Panc1 (cell line): ENCODE measurements at regions not wholly inside any gene's neighbourhood (a gene's known extent, or its start where the extent isn't known, plus 50 kb on each side); places are given as distances from the start of the nearest gene placed in this dataset.
A peak's percentile ranks its signal among the peaks of the same experiment; 100 is the strongest.

Experiments
- ATAC-seq: fragments of 200-7000 bp; cut with Tn5 transposase; 2 replicates; pipeline ENCODE4 v1.9.1; 2020; ENCODE audit warnings: mild to moderate bottlenecking, moderate library complexity
- BruUV-seq: library from RNA; stranded (reverse); fragments of 400-500 nt; replicated peaks from 2 replicates; lab custom pipeline; 2021; lab: Mats Ljungman, UMichigan
- CTCF ChIA-PET: fragments of 300-600 bp; sonication (Branson Sonifier 250); formaldehyde crosslinking; loops from one replicate; lab custom pipeline; 2022; ENCODE audit warnings: antibody characterized with exemption; lab: Charles Lee
- POLR2A ChIA-PET: fragments of 300-600 bp; sonication (Branson Sonifier 250); formaldehyde crosslinking; loops from one replicate; lab custom pipeline; 2022; ENCODE audit warnings: antibody characterized with exemption; lab: Charles Lee
- DNase-seq: peaks from one replicate; pipeline ENCODE4 v3.0.0-alpha.2; 2010; ENCODE audit warnings: low read depth, low spot score
- H3K27ac ChIP-seq: 2 replicates; pipeline ENCODE4 v1.5.1; 2011; ENCODE audit warnings: mild to moderate bottlenecking, low read length, inconsistent platforms
- H3K27me3 ChIP-seq: fragments of 200-500 bp; sonication (Bioruptor generic); 2 replicates; pipeline ENCODE4 v1.6.0; 2014; ENCODE audit warnings: low read length, inconsistent platforms; ENCODE audit not compliant: control insufficient read depth, insufficient read depth
- H3K36me3 ChIP-seq: fragments of 200-500 bp; sonication (Bioruptor generic); 2 replicates; pipeline ENCODE4 v1.5.1; 2014; ENCODE audit warnings: inconsistent platforms, mild to moderate bottlenecking, low read length, moderate library complexity; ENCODE audit not compliant: control insufficient read depth, insufficient read depth
- H3K4me1 ChIP-seq: 2 replicates; pipeline ENCODE4 v1.5.1; 2011; ENCODE audit warnings: inconsistent platforms, mild to moderate bottlenecking, low read length, moderate library complexity; ENCODE audit not compliant: control insufficient read depth, insufficient read depth
- H3K4me3 ChIP-seq, 2 experiments: 2 replicates each; pipeline ENCODE4 v1.5.1; 2011 to 2012; ENCODE audit warnings: low read depth in 2 of 2, low read length in 2 of 2, mild to moderate bottlenecking in 2 of 2, inconsistent platforms in 1 of 2, moderate library complexity in 1 of 2
- H3K9me3 ChIP-seq: fragments of 200-500 bp; sonication (Bioruptor generic); 2 replicates; pipeline ENCODE4 v1.5.1; 2014; ENCODE audit warnings: low read depth, mild to moderate bottlenecking, inconsistent platforms, low read length, moderate library complexity; ENCODE audit not compliant: control insufficient read depth, insufficient read depth
- POLR2AphosphoS5 ChIP-seq: IDR thresholded peaks from 2 replicates; pipeline ENCODE4 v1.6.1; 2012; ENCODE audit warnings: mild to moderate bottlenecking, low read depth, low read length, moderate library complexity
- SIN3A ChIP-seq: IDR thresholded peaks from 2 replicates; pipeline ENCODE4 v1.6.1; 2012; ENCODE audit warnings: low read depth, mild to moderate bottlenecking, low read length, moderate library complexity, borderline replicate concordance; ENCODE audit not compliant: insufficient read depth
- TCF7L2 ChIP-seq: IDR thresholded peaks from 2 replicates; pipeline ENCODE4 v1.6.1; 2011; ENCODE audit warnings: mild to moderate bottlenecking, low read depth, low read length, inconsistent platforms
- in situ Hi-C: cut with HindIII; loops from 2 replicates; pipeline ENCODE4 v1.10.0; 2016; ENCODE audit warnings: low sequenced_read_pairs, low pct_unique_long_range_greater_than_20kb
- intact Hi-C: fragments of 100-400 bp; cut with micrococcal nuclease; formaldehyde crosslinking; loops from one replicate; pipeline ENCODE4 v1.10.0; 2022; ENCODE audit not compliant: unreplicated experiment
- TF ChIP-seq, protein P1 (sequence below), 2 experiments: IDR thresholded peaks; 2 replicates each; pipeline ENCODE4 v1.6.1; 2011 to 2012; ENCODE audit warnings: low read depth in 2 of 2, control low read depth in 1 of 2, low read length in 1 of 2, mild to moderate bottlenecking in 1 of 2, moderate library complexity in 1 of 2; ENCODE audit not compliant: insufficient read depth in 1 of 2
- TF ChIP-seq, protein P2 (sequence below): fragments of 450-650 bp; IDR thresholded peaks from 2 replicates; pipeline ENCODE4 v1.5.1; 2017; ENCODE audit warnings: mild to moderate bottlenecking

DNA sequence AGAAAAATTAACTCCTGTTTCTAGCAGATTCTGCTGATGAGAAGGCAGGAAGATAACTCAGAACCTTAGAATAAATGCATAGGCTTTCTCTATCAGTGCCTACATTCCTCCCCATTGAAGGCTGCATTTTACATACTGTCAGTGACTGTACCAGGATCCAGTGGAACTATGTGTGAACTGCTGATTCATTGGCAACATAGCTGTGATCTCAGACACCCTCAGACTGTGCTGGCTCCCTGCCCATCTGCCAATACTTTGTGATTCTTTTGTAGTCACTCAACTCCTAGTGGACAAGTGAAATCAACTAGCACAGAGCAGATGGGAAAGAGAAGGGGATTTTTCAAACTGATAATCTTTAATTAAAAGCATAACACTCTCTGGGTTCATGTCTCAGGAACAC is 375.8 kb downstream of the MDFIC start:
- H3K9me3 ChIP-seq = no peaks in the 10 kb centered on the region
- ATAC-seq (no peak), DNase-seq (peak; percentile 4)
- no peak overlapping the region for H3K4me3 ChIP-seq
- H3K27ac ChIP-seq = no peak overlapping the region
- H3K4me1 ChIP-seq = no peaks in the 10 kb centered on the region
- in situ Hi-C loops (no loop called here), intact Hi-C loops (no loop called here)
- TF ChIP-seq POLR2AphosphoS5 (no peak), SIN3A (no peak), TCF7L2 (no peak)
- TF ChIP-seq, protein P1, sequence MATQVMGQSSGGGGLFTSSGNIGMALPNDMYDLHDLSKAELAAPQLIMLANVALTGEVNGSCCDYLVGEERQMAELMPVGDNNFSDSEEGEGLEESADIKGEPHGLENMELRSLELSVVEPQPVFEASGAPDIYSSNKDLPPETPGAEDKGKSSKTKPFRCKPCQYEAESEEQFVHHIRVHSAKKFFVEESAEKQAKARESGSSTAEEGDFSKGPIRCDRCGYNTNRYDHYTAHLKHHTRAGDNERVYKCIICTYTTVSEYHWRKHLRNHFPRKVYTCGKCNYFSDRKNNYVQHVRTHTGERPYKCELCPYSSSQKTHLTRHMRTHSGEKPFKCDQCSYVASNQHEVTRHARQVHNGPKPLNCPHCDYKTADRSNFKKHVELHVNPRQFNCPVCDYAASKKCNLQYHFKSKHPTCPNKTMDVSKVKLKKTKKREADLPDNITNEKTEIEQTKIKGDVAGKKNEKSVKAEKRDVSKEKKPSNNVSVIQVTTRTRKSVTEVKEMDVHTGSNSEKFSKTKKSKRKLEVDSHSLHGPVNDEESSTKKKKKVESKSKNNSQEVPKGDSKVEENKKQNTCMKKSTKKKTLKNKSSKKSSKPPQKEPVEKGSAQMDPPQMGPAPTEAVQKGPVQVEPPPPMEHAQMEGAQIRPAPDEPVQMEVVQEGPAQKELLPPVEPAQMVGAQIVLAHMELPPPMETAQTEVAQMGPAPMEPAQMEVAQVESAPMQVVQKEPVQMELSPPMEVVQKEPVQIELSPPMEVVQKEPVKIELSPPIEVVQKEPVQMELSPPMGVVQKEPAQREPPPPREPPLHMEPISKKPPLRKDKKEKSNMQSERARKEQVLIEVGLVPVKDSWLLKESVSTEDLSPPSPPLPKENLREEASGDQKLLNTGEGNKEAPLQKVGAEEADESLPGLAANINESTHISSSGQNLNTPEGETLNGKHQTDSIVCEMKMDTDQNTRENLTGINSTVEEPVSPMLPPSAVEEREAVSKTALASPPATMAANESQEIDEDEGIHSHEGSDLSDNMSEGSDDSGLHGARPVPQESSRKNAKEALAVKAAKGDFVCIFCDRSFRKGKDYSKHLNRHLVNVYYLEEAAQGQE (IDR thresholded peaks at IDR 0.05; ENCODE audit: insufficient read depth in 1 of 2, low read depth in 2 of 2, low read length in 1 of 2) = no peak
- TF ChIP-seq, protein P2, sequence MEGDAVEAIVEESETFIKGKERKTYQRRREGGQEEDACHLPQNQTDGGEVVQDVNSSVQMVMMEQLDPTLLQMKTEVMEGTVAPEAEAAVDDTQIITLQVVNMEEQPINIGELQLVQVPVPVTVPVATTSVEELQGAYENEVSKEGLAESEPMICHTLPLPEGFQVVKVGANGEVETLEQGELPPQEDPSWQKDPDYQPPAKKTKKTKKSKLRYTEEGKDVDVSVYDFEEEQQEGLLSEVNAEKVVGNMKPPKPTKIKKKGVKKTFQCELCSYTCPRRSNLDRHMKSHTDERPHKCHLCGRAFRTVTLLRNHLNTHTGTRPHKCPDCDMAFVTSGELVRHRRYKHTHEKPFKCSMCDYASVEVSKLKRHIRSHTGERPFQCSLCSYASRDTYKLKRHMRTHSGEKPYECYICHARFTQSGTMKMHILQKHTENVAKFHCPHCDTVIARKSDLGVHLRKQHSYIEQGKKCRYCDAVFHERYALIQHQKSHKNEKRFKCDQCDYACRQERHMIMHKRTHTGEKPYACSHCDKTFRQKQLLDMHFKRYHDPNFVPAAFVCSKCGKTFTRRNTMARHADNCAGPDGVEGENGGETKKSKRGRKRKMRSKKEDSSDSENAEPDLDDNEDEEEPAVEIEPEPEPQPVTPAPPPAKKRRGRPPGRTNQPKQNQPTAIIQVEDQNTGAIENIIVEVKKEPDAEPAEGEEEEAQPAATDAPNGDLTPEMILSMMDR = no peak
- H3K36me3 ChIP-seq = no peaks in the 10 kb centered on the region
- ChIA-PET POLR2A (no interaction called here), CTCF (no interaction called here)
- BruUV-seq = no TSS peak
- no peaks in the 10 kb centered on the region for H3K27me3 ChIP-seq

DNA sequence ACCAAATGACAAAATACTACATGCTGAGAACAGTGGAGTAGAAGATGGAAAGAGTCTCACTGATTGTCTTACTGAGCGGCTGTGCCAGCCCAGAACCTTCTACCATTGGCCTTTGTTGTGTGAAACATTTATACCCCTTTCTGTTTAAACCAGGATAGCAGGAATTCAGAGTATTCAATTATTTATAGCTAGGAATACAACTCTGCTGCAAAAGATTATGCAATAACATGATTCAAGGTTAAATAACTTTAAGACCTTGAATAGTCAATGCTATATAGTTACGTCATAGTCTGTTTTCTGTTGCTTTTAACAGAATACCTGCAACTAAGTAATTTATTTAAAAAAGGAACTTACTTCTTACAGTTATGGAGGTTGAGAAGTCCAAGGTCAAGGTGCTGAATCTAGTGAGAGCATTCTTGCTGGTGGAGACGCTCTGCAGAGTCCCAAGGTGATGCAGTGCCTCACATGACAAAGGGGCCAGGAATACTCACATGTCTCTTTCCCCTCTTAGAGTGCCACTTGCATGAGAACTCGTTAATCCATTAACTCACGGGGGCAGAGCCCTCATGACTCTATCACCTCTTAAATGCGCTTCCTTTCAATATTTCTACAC is 371.8 kb downstream of the MDFIC start:
- ChIA-PET CTCF (no interaction called here), POLR2A (no interaction called here)
- Histone ChIP-seq H3K36me3 (no peaks in the 10 kb centered on the region), H3K4me3 (no peak overlapping the region), H3K27ac (no peak overlapping the region), H3K27me3 (no peaks in the 10 kb centered on the region), H3K9me3 (no peaks in the 10 kb centered on the region), H3K4me1 (no peaks in the 10 kb centered on the region)
- in situ Hi-C loops = no loop called here
- intact Hi-C loops = no loop called here
- ATAC-seq (no peak), DNase-seq (no peak)
- BruUV-seq = no TSS peak
- TF ChIP-seq SIN3A = no peak
- TF ChIP-seq, protein P2 = no peak
- TF ChIP-seq, protein P1 (IDR thresholded peaks at IDR 0.05; ENCODE audit: insufficient read depth in 1 of 2, low read depth in 2 of 2, low read length in 1 of 2) = no peak
- TF ChIP-seq POLR2AphosphoS5 = no peak
- TF ChIP-seq TCF7L2 = no peak
